Renal cortex interstitium (tissue), 11 donors: ENCODE measurements at regions not wholly inside any gene's neighbourhood (a gene's known extent, or its start where the extent isn't known, plus 50 kb on each side); places are given as distances from the start of the nearest gene placed in this dataset.
"Not testable (repeated sequence)": the region's sequence is repeated elsewhere in the genome, so short reads cannot be mapped to it uniquely, and the experiment has no call there.

Source experiments
- DNase-seq, 11 donors: peaks; one replicate each; pipeline ENCODE4 v3.0.0-alpha.2; 2013; ENCODE audit warnings: low read depth in 9 of 11, low spot score in 4 of 11; ENCODE audit errors: extremely low read depth in 1 of 11

DNA sequence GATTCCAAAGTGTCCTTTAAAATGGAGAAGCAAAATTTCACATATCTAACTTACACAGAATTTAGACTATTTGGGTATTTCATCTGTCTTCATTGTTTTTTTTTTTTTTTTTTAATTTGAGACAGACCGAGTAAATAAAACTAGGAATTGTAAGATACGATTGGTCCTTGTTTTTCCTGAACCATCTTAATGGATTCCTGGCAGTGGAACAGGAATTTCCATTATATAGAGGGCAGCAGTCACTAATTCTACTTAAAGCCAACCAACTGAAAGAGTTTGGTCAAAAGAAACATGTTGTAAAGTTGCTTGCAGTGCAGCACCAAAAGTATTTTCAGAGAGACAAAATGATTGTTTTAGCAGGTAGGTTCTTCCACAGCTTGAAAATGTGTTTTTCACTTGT is 72.5 kb upstream of the HGF start:
- DNase-seq: no peak

DNA sequence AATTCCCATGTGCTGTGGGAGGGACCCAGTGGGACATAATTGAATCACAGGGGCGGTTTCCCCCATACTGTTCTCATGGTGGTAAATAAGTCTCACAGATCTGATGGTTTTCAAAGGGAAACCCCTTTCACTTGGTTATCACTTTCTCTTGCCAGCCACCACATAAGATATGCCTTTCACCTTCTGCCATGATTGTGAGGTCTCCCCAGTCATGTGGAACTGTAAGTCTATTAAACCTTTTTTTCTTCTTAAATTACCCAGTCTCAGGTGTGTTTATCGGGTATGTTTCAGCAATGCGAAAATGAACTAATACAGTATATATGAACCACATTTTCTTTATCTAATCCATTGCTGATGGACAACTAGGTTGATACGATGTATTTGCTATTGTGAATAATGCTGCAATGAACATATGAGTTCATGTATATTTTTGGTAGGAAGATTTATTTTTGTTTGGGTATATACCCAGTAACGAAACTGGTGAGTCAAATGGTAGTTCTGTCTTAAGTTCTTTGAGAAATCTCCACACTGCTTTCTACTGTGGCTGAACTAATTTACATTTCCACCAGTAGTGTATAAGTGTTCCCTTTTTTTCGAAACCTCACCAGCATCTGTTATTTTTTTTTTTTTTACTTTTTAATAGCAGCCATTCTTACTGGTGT is 70.0 kb upstream of the HGF start:
- no peak for DNase-seq

DNA sequence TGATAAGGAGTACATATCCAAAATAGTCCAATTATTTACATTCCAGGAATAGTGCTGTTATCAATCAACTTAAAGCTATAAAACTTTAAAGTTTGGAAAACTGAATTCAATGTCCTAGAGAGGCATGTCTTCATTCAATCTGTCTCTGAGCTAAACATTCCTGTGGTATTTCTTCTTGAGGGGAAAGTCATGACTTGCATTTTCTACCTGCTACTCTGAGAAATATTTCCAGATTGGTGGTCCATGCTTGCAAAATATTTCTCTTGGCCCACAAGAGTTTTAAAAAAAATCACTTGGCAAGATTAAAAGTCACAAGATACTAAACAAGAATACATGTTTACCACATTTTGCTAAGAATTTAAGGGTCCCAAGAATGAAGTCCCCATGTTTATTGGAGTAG is 63.6 kb upstream of the HGF start:
- no peak for DNase-seq

DNA sequence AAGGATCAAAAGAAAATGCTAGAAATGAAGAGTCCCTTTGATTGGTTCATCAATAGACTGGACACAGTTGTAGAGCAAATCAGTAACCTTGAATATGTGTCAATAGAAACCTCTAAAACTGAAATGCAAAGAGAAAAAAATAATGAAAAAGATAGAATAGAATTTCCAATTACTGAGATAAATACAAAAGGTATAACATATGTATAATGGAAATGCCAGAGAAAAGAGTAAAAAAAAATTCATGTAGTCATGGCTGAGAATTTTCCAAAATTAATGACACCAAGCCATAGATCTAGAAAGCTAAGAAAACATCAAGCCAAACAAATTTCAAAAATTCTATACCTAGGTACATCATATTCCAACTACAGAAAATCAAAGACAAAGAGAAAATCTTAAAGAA is 62.0 kb upstream of the HGF start:
- DNase-seq: no peak

DNA sequence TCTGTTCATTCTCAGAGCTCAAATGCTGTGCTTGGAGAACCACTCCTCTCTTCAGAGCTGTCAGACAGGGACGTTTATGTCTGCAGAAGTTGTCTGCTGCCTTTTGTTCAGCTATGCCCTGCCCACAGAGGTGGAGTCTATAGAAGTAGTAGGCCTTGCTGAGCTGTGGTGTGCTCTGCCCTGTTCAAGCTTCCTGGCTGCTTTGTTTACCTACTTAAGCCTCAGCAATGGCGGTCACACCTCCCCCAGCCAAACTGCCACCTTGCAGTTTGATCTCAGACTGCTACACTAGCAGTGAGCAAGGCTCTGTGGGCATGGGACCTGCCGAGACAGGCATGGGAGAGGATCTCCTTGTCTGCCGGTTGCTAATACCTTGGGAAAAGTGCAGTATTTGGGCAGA is 59.7 kb upstream of the HGF start:
- DNase-seq: not testable (repeated sequence)

DNA sequence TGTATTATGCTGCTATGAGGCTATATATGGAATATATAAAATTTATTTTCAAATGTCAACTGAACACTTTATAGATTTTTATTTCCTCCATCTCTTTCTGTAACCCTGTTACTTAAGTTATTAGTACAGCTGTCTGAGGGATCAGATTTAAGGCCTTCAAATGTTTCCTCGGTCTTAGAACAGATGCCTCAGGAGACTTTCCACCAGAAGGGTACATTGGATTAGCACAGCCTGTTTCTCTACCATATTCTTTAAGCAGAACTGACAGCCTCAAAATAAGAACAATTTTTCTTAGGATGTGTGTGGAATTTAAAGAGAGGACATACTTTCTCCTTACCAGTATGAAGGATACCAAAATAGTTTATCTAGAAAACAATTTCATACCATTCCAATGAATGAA is 53.0 kb upstream of the HGF start:
- no peak for DNase-seq

DNA sequence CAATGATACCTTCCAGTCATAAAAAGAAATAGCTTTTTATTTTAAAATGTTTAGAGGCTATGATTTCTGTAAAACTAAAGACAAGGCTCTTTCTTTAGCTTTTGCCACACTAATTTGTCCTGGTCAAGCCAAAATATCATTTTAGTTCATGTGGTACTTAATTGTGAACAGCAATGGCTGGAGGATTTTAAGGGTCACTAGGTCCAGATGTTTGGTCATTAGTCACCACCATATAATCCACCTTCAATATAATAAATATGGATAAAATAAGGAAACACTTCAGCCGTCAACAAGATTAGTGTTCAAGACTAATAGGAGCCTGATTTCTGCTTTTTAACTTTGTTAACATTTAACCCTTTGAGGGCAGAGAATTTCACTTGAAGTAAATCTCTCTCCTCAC is 50.0 kb upstream of the HGF start:
- no peak for DNase-seq
